Tibial artery (tissue), 4 donors: ENCODE measurements at regions not wholly inside any gene's neighbourhood (a gene's known extent, or its start where the extent isn't known, plus 50 kb on each side); places are given as distances from the start of the nearest gene placed in this dataset.

Experiments used
- DNase-seq, 2 donors: peaks; one replicate each; pipeline ENCODE4 v3.0.0-alpha.2; 2019
- H3K27ac ChIP-seq, 2 donors: fragments of 200-600 bp; sonication (generic) in 1 of 2; 1 replicate in 1 of 2; 2 replicates in 1 of 2; pipeline ENCODE4 v1.5.1; 2018 to 2019; ENCODE audit warnings: mild to moderate bottlenecking in 1 of 2
- H3K27me3 ChIP-seq, 2 donors: fragments of 200-600 bp; sonication (generic) in 1 of 2; one replicate each; pipeline versions ENCODE4 v1.5.1 to v1.6.0; 2016 to 2019
- H3K36me3 ChIP-seq, 3 donors: fragments of 200-600 bp; sonication (generic) in 2 of 3; one replicate each; pipeline ENCODE4 v1.5.1; 2016 to 2019; ENCODE audit warnings: mild to moderate bottlenecking in 2 of 3
- H3K4me1 ChIP-seq, 4 donors: fragments of 200-600 bp; sonication (generic) in 2 of 4; 1 replicate in 3 of 4; 2 replicates in 1 of 4; pipeline ENCODE4 v1.5.1; 2016 to 2019
- H3K4me3 ChIP-seq, 2 donors: fragments of 200-600 bp; sonication (generic) in 1 of 2; 1 replicate in 1 of 2; 2 replicates in 1 of 2; pipeline ENCODE4 v1.5.1; 2018 to 2019; ENCODE audit warnings: mild to moderate bottlenecking in 2 of 2
- H3K9me3 ChIP-seq, 3 donors: fragments of 200-600 bp; sonication (generic) in 1 of 3; one replicate each; pipeline ENCODE4 v1.5.1; 2016 to 2019
- intact Hi-C: fragments of 100-400 bp; cut with DNase I; formaldehyde crosslinking; loops from one replicate; pipeline ENCODE4 v1.15.0; 2023; ENCODE audit warnings: low total_unique reads
- TF ChIP-seq, protein P1 (sequence below), 2 experiments: fragments of 200-600 bp in 1 of 2; fragments of 450-650 bp in 1 of 2; IDR thresholded peaks; one replicate each; pipeline ENCODE4 v1.5.1; 2017 to 2019; ENCODE audit warnings: antibody characterized with exemption in 2 of 2, mild to moderate bottlenecking in 1 of 2, moderate library complexity in 1 of 2

DNA sequence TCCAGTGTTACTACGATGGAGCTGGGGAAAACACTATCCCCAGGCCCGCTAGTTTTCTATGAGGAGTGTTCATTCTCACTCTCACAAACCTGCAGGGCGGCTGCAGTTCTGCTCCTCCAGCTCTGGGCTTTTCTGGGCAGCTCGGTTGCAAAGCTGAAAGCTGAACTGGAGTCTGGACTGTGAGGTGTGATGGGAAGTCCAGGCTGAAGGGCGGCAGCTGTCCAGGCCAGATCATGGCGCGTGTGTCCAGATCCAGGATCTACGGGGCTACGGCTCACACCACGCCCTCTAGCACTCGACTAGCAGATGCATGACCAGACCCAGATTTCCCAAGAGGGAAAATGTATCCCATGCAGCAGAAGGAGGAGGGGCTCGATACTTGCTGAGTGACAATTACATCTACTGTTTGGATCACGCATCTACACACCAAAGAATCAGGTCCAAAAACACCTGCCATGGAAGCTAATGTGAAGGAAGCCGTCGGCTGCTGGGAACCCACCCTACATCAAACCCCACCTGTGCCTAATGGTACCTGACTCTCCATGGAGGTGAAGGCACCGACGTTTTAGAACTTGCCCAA lies 555.0 kb downstream of the BRD1 start:
- Histone ChIP-seq H3K9me3 (no peaks in the 10 kb centered on the region), H3K4me3 (no peak overlapping the region), H3K27me3 (peaks cover 0 to 37% of the 10 kb centered on the region in 2 donors), H3K27ac (no peak overlapping the region), H3K36me3 (no peaks in the 10 kb centered on the region), H3K4me1 (no peaks in the 10 kb centered on the region)
- DNase-seq, result peak; percentile 11 to 54
- TF ChIP-seq, protein P1, sequence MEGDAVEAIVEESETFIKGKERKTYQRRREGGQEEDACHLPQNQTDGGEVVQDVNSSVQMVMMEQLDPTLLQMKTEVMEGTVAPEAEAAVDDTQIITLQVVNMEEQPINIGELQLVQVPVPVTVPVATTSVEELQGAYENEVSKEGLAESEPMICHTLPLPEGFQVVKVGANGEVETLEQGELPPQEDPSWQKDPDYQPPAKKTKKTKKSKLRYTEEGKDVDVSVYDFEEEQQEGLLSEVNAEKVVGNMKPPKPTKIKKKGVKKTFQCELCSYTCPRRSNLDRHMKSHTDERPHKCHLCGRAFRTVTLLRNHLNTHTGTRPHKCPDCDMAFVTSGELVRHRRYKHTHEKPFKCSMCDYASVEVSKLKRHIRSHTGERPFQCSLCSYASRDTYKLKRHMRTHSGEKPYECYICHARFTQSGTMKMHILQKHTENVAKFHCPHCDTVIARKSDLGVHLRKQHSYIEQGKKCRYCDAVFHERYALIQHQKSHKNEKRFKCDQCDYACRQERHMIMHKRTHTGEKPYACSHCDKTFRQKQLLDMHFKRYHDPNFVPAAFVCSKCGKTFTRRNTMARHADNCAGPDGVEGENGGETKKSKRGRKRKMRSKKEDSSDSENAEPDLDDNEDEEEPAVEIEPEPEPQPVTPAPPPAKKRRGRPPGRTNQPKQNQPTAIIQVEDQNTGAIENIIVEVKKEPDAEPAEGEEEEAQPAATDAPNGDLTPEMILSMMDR (IDR thresholded peaks at IDR 0.05), result no peak
- intact Hi-C loops, result no loop called here

DNA sequence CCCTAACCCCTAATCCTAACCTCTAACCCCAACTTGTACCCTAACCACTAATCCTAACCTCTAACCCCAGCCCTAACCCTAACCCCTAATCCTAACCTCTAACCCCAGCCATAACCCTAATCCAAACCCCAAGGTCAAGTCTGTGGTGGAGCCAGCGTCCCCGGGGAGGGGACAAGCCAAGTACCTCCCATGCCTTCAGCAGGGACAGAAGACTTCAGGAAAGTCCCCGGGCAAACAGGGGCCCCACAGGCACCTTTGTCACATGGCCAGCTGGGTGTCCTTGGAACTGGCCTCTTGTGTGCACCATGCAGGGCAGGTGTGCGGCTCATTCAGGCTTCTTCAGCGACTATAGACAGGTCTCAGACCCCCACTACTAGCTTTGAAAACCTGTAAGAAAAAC lies 555.8 kb downstream of the BRD1 start:
- Histone ChIP-seq H3K9me3 (no peaks in the 10 kb centered on the region), H3K27ac (no peak overlapping the region), H3K4me1 (no peaks in the 10 kb centered on the region), H3K4me3 (no peak overlapping the region), H3K27me3 (peaks cover 0 to 42% of the 10 kb centered on the region in 2 donors), H3K36me3 (no peaks in the 10 kb centered on the region)
- peak in 1 of 2 donors; percentile 53 for DNase-seq
- TF ChIP-seq, protein P1 (IDR thresholded peaks at IDR 0.05), result no peak
- intact Hi-C loops, result no loop called here

DNA sequence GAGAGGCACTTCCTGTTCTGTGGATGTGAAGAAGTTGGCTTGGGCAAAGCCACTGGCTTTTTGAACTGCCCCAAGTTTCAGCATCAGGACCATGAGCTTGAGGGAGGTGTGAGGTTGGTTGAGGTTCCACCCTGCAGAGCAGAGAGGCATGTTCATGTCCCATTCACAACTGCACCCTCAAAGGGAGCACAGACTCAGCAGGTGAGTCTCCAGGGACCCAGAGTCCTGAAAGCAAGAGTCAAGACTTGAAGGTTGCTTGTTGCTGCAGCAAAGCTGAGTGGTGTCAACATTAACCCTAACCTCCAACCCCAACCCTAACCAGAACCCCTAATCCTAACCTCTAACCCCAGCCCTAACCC lies 556.3 kb downstream of the BRD1 start:
- H3K9me3 ChIP-seq, result no peaks in the 10 kb centered on the region
- H3K27me3 ChIP-seq, result peaks cover 0 to 47% of the 10 kb centered on the region in 2 donors
- intact Hi-C loops, result no loop called here
- TF ChIP-seq, protein P1 (IDR thresholded peaks at IDR 0.05), result no peak
- no peak overlapping the region for H3K4me3 ChIP-seq
- no peak for DNase-seq
- H3K4me1 ChIP-seq, result no peaks in the 10 kb centered on the region
- no peaks in the 10 kb centered on the region for H3K36me3 ChIP-seq
- H3K27ac ChIP-seq, result no peak overlapping the region

DNA sequence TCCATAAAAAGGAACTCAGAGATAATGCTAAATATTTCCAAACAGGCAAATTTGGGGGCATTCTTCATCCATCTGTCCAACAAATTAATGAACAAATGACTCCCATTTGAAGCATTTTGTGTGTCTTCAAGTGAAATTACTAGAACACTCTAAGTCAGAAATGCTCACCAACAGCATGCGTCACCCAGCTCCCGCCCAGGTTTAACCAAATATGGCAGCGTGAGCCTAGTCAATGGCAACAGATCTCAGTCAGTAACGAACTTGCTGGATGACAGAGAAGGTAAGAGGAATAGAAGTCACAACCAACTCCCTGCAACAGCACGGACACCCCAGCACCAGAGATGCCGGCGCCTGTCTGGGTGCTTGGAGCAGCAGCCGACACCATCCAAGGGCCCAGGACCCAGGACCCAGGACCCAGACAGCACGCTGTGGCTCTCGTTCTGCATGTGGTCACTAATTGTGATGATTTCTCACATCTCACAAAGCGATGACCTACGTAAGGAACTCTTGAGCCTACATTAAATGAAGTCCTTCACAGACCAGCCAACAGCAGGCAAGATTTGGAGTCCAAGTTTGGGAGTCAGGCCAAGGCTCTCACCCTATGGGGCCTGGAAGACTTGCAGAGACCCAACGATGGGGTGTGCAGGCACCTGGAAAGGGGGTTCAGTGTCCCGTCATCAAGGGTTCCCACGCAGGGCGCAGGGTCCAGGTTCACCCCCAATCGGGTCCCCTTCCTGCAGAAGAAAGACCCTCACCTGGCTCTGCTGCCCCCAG lies 556.9 kb downstream of the BRD1 start:
- H3K36me3 ChIP-seq, result no peaks in the 10 kb centered on the region
- intact Hi-C loops, result no loop called here
- no peak overlapping the region for H3K27ac ChIP-seq
- TF ChIP-seq, protein P1 (IDR thresholded peaks at IDR 0.05), result no peak
- H3K9me3 ChIP-seq, result no peaks in the 10 kb centered on the region
- H3K4me3 ChIP-seq, result no peak overlapping the region
- H3K27me3 ChIP-seq, result peaks cover 0 to 47% of the 10 kb centered on the region in 2 donors
- no peaks in the 10 kb centered on the region for H3K4me1 ChIP-seq
- peak; percentile 16 to 33 for DNase-seq

DNA sequence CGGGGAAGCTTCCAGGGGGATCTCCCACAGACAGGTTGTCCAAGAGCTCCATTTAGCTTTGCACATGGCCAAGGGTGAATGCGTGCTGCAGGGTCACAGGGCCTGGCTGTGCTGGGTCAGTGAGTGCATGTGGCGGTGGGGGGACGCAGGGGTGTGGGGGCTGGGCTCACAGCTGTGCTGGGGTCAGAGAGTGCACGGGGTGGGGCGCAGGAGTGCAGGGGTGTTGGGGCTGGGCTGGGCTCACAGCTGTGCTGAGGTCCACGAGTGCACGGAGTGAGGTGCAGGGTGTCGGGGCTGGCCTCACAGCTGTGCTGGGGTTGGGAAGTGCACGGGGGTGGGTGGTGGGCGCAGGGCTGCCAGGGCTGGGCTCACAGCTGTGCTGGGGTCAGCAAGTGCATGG lies 557.7 kb downstream of the BRD1 start:
- no peak overlapping the region for H3K4me3 ChIP-seq
- peak; percentile 15 to 31 for DNase-seq

More for the DNA sequence above, 557.7 kb downstream of the BRD1 start:
- Histone ChIP-seq H3K36me3 (no peaks in the 10 kb centered on the region), H3K4me1 (no peaks in the 10 kb centered on the region), H3K27me3 (peaks cover 0 to 47% of the 10 kb centered on the region in 2 donors), H3K9me3 (no peaks in the 10 kb centered on the region), H3K27ac (no peak overlapping the region)
- intact Hi-C loops, result no loop called here
- TF ChIP-seq, protein P1 (IDR thresholded peaks at IDR 0.05), result no peak
